GM18526 (cell line): ENCODE measurements at regions not wholly inside any gene's neighbourhood (a gene's known extent, or its start where the extent isn't known, plus 50 kb on each side); places are given as distances from the start of the nearest gene placed in this dataset.

Experiments
- POLR2A ChIP-seq: IDR thresholded peaks from 3 replicates; pipeline ENCODE4 v1.6.1; 2011; ENCODE audit not compliant: insufficient read length; ENCODE audit errors: extremely low read depth

- TF ChIP-seq POLR2A: no peak
Measured at GRCh38 chr19:27909861-27910260, 1303.1 kb downstream of the UQCRFS1 start.

GRCh38 chr19:27909185-27909840 is 1303.6 kb downstream of the UQCRFS1 start:
- TF ChIP-seq POLR2A: no peak

- TF ChIP-seq POLR2A: no peak
Measured at GRCh38 chr19:27906081-27906480, 1306.9 kb downstream of the UQCRFS1 start.

GRCh38 chr19:27905074-27905473 is 1307.9 kb downstream of the UQCRFS1 start:
- no peak for TF ChIP-seq POLR2A

GRCh38 chr19:27901078-27901477 is 1311.9 kb downstream of the UQCRFS1 start:
- no peak for TF ChIP-seq POLR2A

GRCh38 chr19:27896091-27896490 is 1316.9 kb downstream of the UQCRFS1 start:
- no peak for TF ChIP-seq POLR2A

- TF ChIP-seq POLR2A: no peak
Measured at GRCh38 chr19:27894906-27895754, 1317.8 kb downstream of the UQCRFS1 start.

- TF ChIP-seq POLR2A: no peak
Measured at GRCh38 chr19:27892500-27892899, 1320.5 kb downstream of the UQCRFS1 start.

- TF ChIP-seq POLR2A: no peak
Measured at GRCh38 chr19:27891411-27891810, 1321.5 kb downstream of the UQCRFS1 start.

GRCh38 chr19:27890696-27891095 is 1322.3 kb downstream of the UQCRFS1 start:
- no peak for TF ChIP-seq POLR2A

GRCh38 chr19:27890206-27890605 is 1322.7 kb downstream of the UQCRFS1 start:
- TF ChIP-seq POLR2A: no peak

- TF ChIP-seq POLR2A: no peak
Measured at GRCh38 chr19:27889156-27889555, 1323.8 kb downstream of the UQCRFS1 start.

GRCh38 chr19:27887946-27888345 is 1325.0 kb downstream of the UQCRFS1 start:
- no peak for TF ChIP-seq POLR2A

GRCh38 chr19:27885359-27885758 is 1327.6 kb downstream of the UQCRFS1 start:
- no peak for TF ChIP-seq POLR2A

GRCh38 chr19:27884376-27884775 is 1328.6 kb downstream of the UQCRFS1 start:
- no peak for TF ChIP-seq POLR2A

- TF ChIP-seq POLR2A: no peak
Measured at GRCh38 chr19:27881213-27881612, 1331.7 kb downstream of the UQCRFS1 start.

GRCh38 chr19:27876976-27877512 is 1335.9 kb downstream of the UQCRFS1 start:
- TF ChIP-seq POLR2A: no peak

- no peak for TF ChIP-seq POLR2A
Measured at GRCh38 chr19:27876489-27876888, 1336.5 kb downstream of the UQCRFS1 start.
